Testis (tissue), 2 donors: ENCODE measurements at regions not wholly inside any gene's neighbourhood (a gene's known extent, or its start where the extent isn't known, plus 50 kb on each side); places are given as distances from the start of the nearest gene placed in this dataset.

Experiments used
- POLR2A ChIP-seq: fragments of 450-650 bp; IDR thresholded peaks from one replicate; pipeline ENCODE4 v1.6.1; 2017; ENCODE audit warnings: antibody characterized with exemption, mild to moderate bottlenecking, moderate library complexity
- TF ChIP-seq, protein P1 (sequence below), 3 experiments: fragments of 450-650 bp in 2 of 3; fragments of 200-600 bp in 1 of 3; sonication (generic) in 1 of 3; IDR thresholded peaks; one replicate each; pipeline ENCODE4 v1.5.1; 2016 to 2019; ENCODE audit warnings: antibody characterized with exemption in 3 of 3, mild to moderate bottlenecking in 2 of 3, moderate library complexity in 1 of 3

DNA sequence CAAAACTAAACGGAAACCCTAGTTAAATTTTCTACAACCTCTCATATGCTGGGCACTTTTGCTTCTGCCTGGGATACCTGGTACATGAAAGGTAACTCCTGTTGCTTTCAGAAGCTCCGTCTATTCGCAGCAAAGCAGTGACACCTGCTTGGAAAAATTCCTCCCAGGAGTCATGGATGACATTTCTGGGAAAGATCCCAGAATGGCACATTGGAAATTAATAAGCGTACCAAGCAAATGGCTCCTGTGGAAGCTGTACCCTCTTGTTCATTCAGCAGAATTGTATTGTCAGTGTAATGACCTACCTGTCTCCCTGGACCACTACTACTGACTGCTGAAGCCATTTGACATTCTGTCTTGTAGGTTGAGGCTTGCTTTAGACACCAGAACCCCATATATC, 349.7 kb upstream of the NOCT start:
- TF ChIP-seq, protein P1, sequence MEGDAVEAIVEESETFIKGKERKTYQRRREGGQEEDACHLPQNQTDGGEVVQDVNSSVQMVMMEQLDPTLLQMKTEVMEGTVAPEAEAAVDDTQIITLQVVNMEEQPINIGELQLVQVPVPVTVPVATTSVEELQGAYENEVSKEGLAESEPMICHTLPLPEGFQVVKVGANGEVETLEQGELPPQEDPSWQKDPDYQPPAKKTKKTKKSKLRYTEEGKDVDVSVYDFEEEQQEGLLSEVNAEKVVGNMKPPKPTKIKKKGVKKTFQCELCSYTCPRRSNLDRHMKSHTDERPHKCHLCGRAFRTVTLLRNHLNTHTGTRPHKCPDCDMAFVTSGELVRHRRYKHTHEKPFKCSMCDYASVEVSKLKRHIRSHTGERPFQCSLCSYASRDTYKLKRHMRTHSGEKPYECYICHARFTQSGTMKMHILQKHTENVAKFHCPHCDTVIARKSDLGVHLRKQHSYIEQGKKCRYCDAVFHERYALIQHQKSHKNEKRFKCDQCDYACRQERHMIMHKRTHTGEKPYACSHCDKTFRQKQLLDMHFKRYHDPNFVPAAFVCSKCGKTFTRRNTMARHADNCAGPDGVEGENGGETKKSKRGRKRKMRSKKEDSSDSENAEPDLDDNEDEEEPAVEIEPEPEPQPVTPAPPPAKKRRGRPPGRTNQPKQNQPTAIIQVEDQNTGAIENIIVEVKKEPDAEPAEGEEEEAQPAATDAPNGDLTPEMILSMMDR (IDR thresholded peaks at IDR 0.05), result no peak
- no peak for TF ChIP-seq POLR2A
